SK-N-SH (cell line): ENCODE measurements at regions not wholly inside any gene's neighbourhood (a gene's known extent, or its start where the extent isn't known, plus 50 kb on each side); places are given as distances from the start of the nearest gene placed in this dataset.
A peak's percentile ranks its signal among the peaks of the same experiment; 100 is the strongest.

Experiments used
- CTCF ChIA-PET: fragments of 300-600, 350-600 bp; formaldehyde crosslinking; extraction: SDS; loops from one replicate; lab custom pipeline; 2021; lab: Yijun Ruan, JAX
- POLR2A ChIA-PET: fragments of 350-600 bp; sonication (Branson Sonifier 250); formaldehyde crosslinking; extraction: SDS; loops from one replicate; lab custom pipeline; 2020; ENCODE audit warnings: antibody characterized with exemption, inconsistent platforms; lab: Yijun Ruan, JAX
- DNase-seq: peaks from one replicate; pipeline ENCODE4 v3.0.0; 2012
- H2AFZ ChIP-seq: fragments of 200-600 bp; sonication (generic); 2 replicates; pipeline ENCODE4 v1.8.1; 2016; ENCODE audit warnings: antibody characterized with exemption, mild to moderate bottlenecking, low read depth
- H3F3A ChIP-seq: fragments of 200-600 bp; sonication (generic); replicated peaks from 2 replicates; pipeline ENCODE3; 2016; ENCODE audit warnings: antibody characterized with exemption, mild to moderate bottlenecking; ENCODE audit not compliant: insufficient read depth
- H3K27ac ChIP-seq, 2 experiments: fragments of 200-500 bp in 1 of 2; fragments of 200-600 bp in 1 of 2; sonication (Bioruptor generic) in 1 of 2; sonication (generic), shearing (Covaris generic) in 1 of 2; 2 replicates each; pipeline versions ENCODE4 v1.5.1 to v1.6.1; 2014 to 2016; ENCODE audit warnings: low read depth in 2 of 2, inconsistent platforms in 1 of 2, low read length in 1 of 2, mild to moderate bottlenecking in 1 of 2, mixed read lengths in 1 of 2
- H3K27me3 ChIP-seq: fragments of 200-600 bp; sonication (generic), shearing (Covaris generic); 2 replicates; pipeline ENCODE4 v1.6.1; 2016; ENCODE audit warnings: mixed run types; ENCODE audit not compliant: insufficient read depth
- H3K36me3 ChIP-seq, 2 experiments: fragments of 200-500 bp in 1 of 2; fragments of 200-600 bp in 1 of 2; sonication (Bioruptor generic) in 1 of 2; sonication (generic) in 1 of 2; replicated peaks in 1 of 2; 2 replicates each; pipeline versions ENCODE3 to v1.5.1; 2014 to 2016; ENCODE audit warnings: low read length in 1 of 2, mild to moderate bottlenecking in 1 of 2; ENCODE audit not compliant: insufficient read depth in 2 of 2, control insufficient read depth in 1 of 2
- H3K4me1 ChIP-seq, 2 experiments: fragments of 200-500 bp in 1 of 2; fragments of 200-600 bp in 1 of 2; sonication (Bioruptor generic) in 1 of 2; sonication (generic), shearing (Covaris generic) in 1 of 2; 2 replicates each; pipeline versions ENCODE4 v1.5.1 to v1.6.1; 2014 to 2016; ENCODE audit warnings: low read depth in 1 of 2, low read length in 1 of 2, mixed run types in 1 of 2; ENCODE audit not compliant: insufficient read depth in 2 of 2, control insufficient read depth in 1 of 2
- H3K4me2 ChIP-seq: fragments of 200-600 bp; sonication (generic), shearing (Covaris generic); 2 replicates; pipeline ENCODE4 v1.6.1; 2017; ENCODE audit warnings: mixed run types
- H3K4me3 ChIP-seq, 2 experiments: fragments of 200-500 bp in 1 of 2; fragments of 200-600 bp in 1 of 2; sonication (Bioruptor generic) in 1 of 2; sonication (generic), shearing (Covaris generic) in 1 of 2; 2 replicates each; pipeline versions ENCODE4 v1.5.1 to v1.8.1; 2014 to 2016; ENCODE audit warnings: low read depth in 2 of 2, inconsistent platforms in 1 of 2, low read length in 1 of 2, mild to moderate bottlenecking in 1 of 2, mixed read lengths in 1 of 2, moderate library complexity in 1 of 2
- H3K79me2 ChIP-seq: fragments of 200-600 bp; sonication (generic); 2 replicates; pipeline ENCODE4 v1.8.1; 2017; ENCODE audit warnings: mild to moderate bottlenecking; ENCODE audit not compliant: insufficient read depth
- H3K9ac ChIP-seq: fragments of 200-600 bp; sonication (generic); 2 replicates; pipeline ENCODE4 v1.6.1; 2017; ENCODE audit warnings: mixed run types
- H3K9me2 ChIP-seq: fragments of 200-600 bp; sonication (generic); 2 replicates; pipeline ENCODE4 v1.6.1; 2017; ENCODE audit warnings: mixed run types
- H3K9me3 ChIP-seq: fragments of 200-600 bp; sonication (generic); 2 replicates; pipeline ENCODE4 v1.6.1; 2017; ENCODE audit warnings: mixed run types, mild to moderate bottlenecking, moderate library complexity
- H4K20me1 ChIP-seq: fragments of 200-600 bp; sonication (generic); 2 replicates; pipeline ENCODE4 v1.6.1; 2017; ENCODE audit warnings: mild to moderate bottlenecking, mixed run types; ENCODE audit not compliant: insufficient read depth
- ELF1 ChIP-seq: IDR thresholded peaks from 2 replicates; pipeline ENCODE4 v1.4.0; 2012
- EP300 ChIP-seq, 2 experiments: IDR thresholded peaks; 2 replicates each; pipeline versions ENCODE4 v1.4.0 to v1.6.1; 2012; ENCODE audit warnings: borderline replicate concordance in 1 of 2, low read depth in 1 of 2, low read length in 1 of 2
- EZH2phosphoT487 ChIP-seq: fragments of 200-600 bp; sonication (generic); IDR thresholded peaks from 2 replicates; pipeline ENCODE4 v1.6.1; 2017; ENCODE audit warnings: low read depth, mixed run types, mild to moderate bottlenecking, antibody characterized with exemption, moderate library complexity, borderline replicate concordance
- FOSL2 ChIP-seq: IDR thresholded peaks from 2 replicates; pipeline ENCODE4 v1.4.0; 2012; ENCODE audit warnings: low read depth, mild to moderate bottlenecking, moderate library complexity, borderline replicate concordance
- FOXJ3 ChIP-seq: sonication (generic); formaldehyde crosslinking; IDR thresholded peaks from 2 replicates; pipeline ENCODE4 v1.5.1; 2020; ENCODE audit warnings: mild to moderate bottlenecking, missing genetic modification reagents
- IRF3 ChIP-seq: fragments of 150-350 bp; IDR thresholded peaks from 2 replicates; pipeline ENCODE4 v1.6.1; 2016; ENCODE audit warnings: mild to moderate bottlenecking, low read depth, low read length
- JUND ChIP-seq: IDR thresholded peaks from 2 replicates; pipeline ENCODE4 v1.4.0; 2012
- MEF2A ChIP-seq: IDR thresholded peaks from 2 replicates; pipeline ENCODE4 v1.4.0; 2012; ENCODE audit warnings: low read depth, borderline replicate concordance
- POLR2AphosphoS5 ChIP-seq: IDR thresholded peaks from 2 replicates; pipeline ENCODE4 v1.6.1; 2012; ENCODE audit warnings: low read depth, low read length
- RAD21 ChIP-seq: IDR thresholded peaks from 2 replicates; pipeline ENCODE4 v1.6.1; 2012; ENCODE audit warnings: mild to moderate bottlenecking, low read length
- RCOR1 ChIP-seq: fragments of 150-350 bp; IDR thresholded peaks from 2 replicates; pipeline ENCODE4 v1.6.1; 2017; ENCODE audit warnings: antibody characterized with exemption, low read length
- REST ChIP-seq: IDR thresholded peaks from 2 replicates; pipeline ENCODE4 v1.6.1; 2012; ENCODE audit warnings: mild to moderate bottlenecking, low read depth, low read length, moderate library complexity
- RFX5 ChIP-seq: IDR thresholded peaks from 2 replicates; pipeline ENCODE4 v1.6.1; 2012; ENCODE audit warnings: mild to moderate bottlenecking, improper control_type of control experiment, low read length
- RXRA ChIP-seq: IDR thresholded peaks from 2 replicates; pipeline ENCODE4 v1.4.0; 2012; ENCODE audit warnings: low read depth, mild to moderate bottlenecking, borderline replicate concordance
- SIN3A ChIP-seq: IDR thresholded peaks from 2 replicates; pipeline ENCODE4 v1.6.1; 2012; ENCODE audit warnings: low read depth, mild to moderate bottlenecking, low read length, moderate library complexity, borderline replicate concordance
- SMC3 ChIP-seq: IDR thresholded peaks from 2 replicates; pipeline ENCODE4 v1.6.1; 2012; ENCODE audit warnings: low read depth, low read length, improper control_type of control experiment
- TCF12 ChIP-seq: IDR thresholded peaks from 2 replicates; pipeline ENCODE4 v1.4.0; 2012
- YY1 ChIP-seq: IDR thresholded peaks from 2 replicates; pipeline ENCODE4 v1.4.0; 2012; ENCODE audit warnings: low read depth, mild to moderate bottlenecking
- ZBTB33 ChIP-seq: IDR thresholded peaks from 2 replicates; pipeline ENCODE4 v1.4.0; 2012; ENCODE audit warnings: low read depth, borderline replicate concordance
- WGBS: methylation state at CpG from one replicate; pipeline ENCODE4 v1.1.6; 2017; ENCODE audit warnings: low lambda C conversion rate; 5-methylcytosine and 5-hydroxymethylcytosine counted together

- POLR2A ChIA-PET: no interaction called here
- H3K27me3 ChIP-seq: no peaks in the 10 kb centered on the region
- H3K4me1 ChIP-seq: peaks cover 0 to 25% of the 10 kb centered on the region in 2 experiments; a peak in 2 of 4 replicates
- H3K4me3 ChIP-seq: no peak overlapping the region
- no peaks in the 10 kb centered on the region for H3K9me3 ChIP-seq
- H3K9me2 ChIP-seq: no peaks in the 10 kb centered on the region
- CTCF ChIA-PET: no interaction called here
- no peak for DNase-seq
- TF ChIP-seq JUND (no peak), TCF12 (no peak), YY1 (no peak), RCOR1 (no peak), ELF1 (no peak), ZBTB33 (no peak), EZH2phosphoT487 (no peak), SIN3A (no peak), RAD21 (no peak), FOSL2 (no peak), IRF3 (no peak), EP300 (IDR thresholded peaks at IDR 0.05; ENCODE audit: borderline replicate concordance in 1 of 2, low read depth in 1 of 2, low read length in 1 of 2) (no peak), MEF2A (no peak), POLR2AphosphoS5 (no peak), RXRA (no peak), FOXJ3 (no peak), REST (no peak), RFX5 (no peak), SMC3 (no peak)
- no peaks in the 10 kb centered on the region for H3K36me3 ChIP-seq
- H3K27ac ChIP-seq: peak overlapping the region in 1 of 2 experiments; percentile 28; a peak in 1 of 4 replicates
- H2AFZ ChIP-seq: no peak overlapping the region
- no peaks in the 10 kb centered on the region for H4K20me1 ChIP-seq
- no peaks in the 10 kb centered on the region for H3F3A ChIP-seq
- WGBS: 54% methylated on average over 1 of the region's 1 CpG
- H3K4me2 ChIP-seq: no peak overlapping the region
- H3K79me2 ChIP-seq: no peaks in the 10 kb centered on the region
- no peak overlapping the region for H3K9ac ChIP-seq
Observed at GRCh38 chr5:169408731-169409130, 107.8 kb upstream of the SLIT3 start.
